HG03135 (cell line): ENCODE measurements at regions not wholly inside any gene's neighbourhood (a gene's known extent, or its start where the extent isn't known, plus 50 kb on each side); places are given as distances from the start of the nearest gene placed in this dataset.
"Not testable (repeated sequence)": the region's sequence is repeated elsewhere in the genome, so short reads cannot be mapped to it uniquely, and the experiment has no call there.

Experiments
- ATAC-seq: cut with Tn5 transposase; IDR thresholded peaks from one replicate; pipeline ENCODE4 v1.9.1; 2021; ENCODE audit warnings: mild to moderate bottlenecking, moderate library complexity; ENCODE audit not compliant: unreplicated experiment

DNA sequence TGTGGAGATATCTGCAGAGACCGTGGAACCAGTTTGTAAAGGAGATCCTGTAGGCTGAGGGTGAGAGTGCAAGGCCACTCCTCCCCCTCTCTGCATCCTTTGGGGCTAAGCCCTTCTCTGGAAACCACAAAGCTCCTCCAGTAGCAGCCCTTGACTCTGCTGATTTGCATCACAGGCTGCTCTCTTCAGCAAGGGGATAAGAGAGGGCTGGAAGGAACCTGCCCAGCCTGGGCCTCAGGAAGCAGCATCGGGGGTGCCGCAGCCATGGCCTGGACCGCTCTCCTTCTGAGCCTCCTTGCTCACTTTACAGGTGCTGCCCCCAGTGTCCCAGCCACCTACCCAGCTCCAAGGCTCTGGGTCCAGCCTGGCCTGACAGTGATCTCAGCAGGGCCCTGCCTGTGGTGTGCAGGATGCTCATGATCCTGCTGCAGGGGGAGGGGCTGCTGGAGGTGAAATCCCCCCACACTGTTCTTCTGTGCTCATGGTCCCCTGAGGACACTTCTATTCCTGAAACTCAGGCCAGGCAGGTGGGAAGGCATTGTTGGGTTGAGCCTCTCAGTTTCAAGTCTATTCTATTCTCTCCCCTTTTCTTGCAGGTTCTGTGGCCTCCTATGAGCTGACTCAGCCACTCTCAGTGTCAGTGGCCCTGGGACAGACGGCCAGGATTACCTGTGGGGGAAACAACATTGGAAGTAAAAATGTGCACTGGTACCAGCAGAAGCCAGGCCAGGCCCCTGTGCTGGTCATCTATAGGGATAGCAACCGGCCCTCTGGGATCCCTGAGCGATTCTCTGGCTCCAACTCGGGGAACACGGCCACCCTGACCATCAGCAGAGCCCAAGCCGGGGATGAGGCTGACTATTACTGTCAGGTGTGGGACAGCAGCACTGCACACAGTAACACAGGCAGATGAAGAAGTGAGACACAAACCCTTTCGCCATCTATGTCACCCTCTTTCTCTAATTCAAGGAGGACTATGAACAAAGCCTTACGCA, 68.5 kb upstream of the IGLL5 start:
- peak; percentile 65 for ATAC-seq

DNA sequence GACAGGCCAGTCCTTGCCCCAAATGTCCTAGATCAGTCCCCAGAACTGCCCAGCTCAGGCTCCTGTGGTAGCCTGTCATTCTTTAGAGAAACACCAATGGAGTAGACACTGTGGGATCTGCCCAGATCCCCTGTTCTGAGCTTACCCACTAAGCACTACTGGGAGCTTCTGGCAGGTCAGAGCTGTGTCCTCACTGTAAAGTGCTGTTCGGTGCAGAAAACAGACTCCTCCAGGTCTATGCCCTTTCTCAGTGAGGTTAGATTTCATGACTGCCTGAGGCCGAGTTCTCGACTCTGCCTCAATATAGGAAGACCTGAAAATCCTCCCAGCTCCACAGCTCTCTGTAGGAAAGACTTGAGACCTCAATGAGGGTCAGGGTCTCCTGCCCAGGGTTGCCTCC, 67.5 kb upstream of the IGLL5 start:
- ATAC-seq: no peak

- no peak for ATAC-seq
These were observed 67.0 kb upstream of the IGLL5 start for GRCh38 chr22:22820626-22821025.

- no peak for ATAC-seq
These were observed 66.3 kb upstream of the IGLL5 start for GRCh38 chr22:22821340-22821739.

GRCh38 chr22:22822106-22822505, 65.5 kb upstream of the IGLL5 start:
- no peak for ATAC-seq

DNA sequence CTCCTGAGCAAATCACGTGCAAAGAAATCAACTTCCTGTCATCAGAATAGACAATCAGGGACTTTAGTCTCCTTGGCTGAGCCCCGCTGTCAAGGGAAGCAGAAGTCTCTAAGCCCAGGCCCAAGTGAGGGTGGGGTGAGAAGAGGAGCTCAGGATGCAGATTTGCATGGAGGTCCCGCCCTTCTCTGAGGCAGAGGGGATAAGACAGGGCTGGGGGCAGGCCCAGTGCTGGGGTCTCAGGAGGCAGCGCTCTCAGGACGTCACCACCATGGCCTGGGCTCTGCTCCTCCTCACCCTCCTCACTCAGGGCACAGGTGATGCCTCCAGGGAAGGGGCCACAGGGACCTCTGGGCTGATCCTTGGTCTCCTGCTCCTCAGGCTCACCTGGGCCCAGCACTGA, 65.1 kb upstream of the IGLL5 start:
- ATAC-seq: not testable (repeated sequence)

DNA sequence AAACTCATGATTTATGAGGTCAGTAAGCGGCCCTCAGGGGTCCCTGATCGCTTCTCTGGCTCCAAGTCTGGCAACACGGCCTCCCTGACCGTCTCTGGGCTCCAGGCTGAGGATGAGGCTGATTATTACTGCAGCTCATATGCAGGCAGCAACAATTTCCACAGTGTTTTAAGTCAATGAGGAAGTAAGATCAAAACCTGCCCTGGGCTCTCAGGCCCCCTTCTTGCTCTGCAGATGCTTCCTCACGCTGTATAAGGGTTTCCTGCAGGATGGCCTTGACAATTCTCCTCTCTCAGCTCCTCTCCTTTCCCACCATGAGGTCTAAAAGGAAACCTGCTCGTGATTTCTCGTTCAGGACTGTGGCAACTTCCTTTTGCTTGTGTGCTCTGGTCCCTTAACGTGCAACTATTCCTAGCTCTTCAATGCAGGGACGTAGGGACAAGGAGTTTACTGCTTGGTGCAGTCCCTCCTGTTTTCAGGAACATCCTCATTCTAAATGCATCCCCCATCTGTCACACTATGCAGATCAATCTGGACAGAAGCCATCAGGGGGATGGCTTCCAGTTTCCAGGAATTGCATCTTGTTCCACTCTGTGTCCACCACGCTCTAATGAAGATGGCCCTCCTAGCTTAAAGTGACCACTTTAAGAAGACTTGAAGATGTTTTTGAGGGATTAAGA, 64.3 kb upstream of the IGLL5 start:
- no peak for ATAC-seq

DNA sequence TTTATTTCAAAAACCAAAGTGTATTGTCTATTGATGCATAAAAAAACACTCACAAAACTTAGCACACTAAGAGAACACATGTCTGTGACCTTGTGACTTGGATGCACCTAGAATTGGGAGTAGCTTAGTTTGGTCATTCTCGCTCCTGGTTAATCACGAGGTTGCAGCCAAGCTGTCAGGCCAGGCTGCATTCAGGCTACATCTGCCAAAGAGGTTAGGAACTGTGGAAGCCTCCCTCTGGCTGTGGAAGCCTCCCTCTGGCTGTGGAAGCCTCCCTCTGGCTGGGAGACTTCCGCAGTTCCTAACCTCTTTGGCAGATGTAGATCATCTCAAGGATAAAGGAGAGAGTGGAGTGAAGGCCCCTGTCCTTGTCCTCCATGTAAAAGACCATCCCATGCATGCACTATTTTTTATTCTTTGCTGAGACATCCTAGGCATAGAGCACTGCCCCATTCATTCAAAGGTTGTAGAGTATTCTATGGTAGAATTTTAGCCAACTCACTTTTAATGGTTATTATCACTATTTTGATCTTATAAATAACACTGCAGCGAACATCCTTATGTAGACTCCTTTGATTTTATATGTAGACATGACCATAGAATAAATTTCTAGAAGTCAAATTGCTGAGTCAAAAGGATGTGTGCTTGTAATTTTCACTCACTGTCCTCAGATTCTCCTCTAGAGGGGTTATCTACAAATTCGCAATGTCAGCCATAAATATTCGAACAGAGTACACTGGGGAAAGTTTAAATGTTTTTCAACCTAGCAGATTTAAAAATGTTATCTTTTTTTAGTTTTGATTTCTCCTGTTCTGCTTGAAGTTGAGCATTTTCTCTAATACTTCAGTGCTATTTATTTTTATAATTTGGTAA, 63.0 kb upstream of the IGLL5 start:
- ATAC-seq: no peak

DNA sequence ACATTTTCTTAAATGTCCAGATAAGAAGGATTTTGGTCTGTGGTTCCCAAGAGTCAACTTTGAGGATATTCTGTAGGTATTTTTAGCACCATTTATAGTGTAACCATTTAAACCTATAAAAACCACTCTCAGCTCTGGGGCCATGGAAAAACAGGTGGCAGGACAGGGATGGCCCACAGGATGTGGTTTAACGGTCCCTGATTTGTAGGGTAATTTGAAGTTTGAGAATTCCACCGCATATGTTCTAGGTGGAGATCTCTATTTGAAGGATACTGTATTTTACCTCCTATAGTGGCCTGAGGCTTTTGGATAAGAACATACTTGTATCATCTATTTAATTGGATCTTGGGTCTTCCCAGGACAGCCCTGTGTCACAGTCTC, 62.4 kb upstream of the IGLL5 start:
- no peak for ATAC-seq

DNA sequence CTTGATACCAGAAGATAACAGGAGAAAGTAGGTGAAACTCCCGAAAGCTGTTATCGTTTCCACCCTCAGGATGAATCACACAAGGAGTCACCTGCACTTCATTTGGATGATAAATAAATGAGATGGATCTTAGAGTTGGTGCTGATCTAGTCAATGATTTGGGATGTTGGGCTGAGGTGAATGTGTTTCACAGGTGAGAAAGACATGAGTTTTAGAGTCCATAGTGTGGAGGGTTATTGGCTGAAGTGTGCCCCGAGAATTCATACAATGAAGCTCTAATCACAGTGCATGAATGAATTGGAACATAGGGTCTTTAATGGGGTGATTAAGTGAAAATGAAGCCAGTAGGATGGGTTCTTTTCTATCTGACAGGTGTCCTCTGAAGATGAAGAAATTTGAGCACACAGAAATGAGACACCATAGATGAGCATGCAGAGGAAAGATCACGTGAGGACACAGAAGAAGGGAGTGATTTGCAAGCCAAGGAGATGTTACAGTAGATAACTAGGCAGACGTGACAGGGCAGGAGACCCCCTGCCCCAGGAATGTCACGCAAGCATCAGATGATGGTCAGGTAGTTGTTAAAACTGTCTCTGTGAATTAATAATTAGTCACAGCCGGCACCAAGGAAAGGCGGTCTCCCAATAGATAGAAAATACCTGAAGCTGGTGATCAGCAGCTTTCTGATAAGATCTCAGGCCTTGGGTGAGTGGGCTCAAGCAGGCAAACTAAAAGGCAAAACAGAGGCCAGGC, 60.3 kb upstream of the IGLL5 start:
- ATAC-seq: no peak

DNA sequence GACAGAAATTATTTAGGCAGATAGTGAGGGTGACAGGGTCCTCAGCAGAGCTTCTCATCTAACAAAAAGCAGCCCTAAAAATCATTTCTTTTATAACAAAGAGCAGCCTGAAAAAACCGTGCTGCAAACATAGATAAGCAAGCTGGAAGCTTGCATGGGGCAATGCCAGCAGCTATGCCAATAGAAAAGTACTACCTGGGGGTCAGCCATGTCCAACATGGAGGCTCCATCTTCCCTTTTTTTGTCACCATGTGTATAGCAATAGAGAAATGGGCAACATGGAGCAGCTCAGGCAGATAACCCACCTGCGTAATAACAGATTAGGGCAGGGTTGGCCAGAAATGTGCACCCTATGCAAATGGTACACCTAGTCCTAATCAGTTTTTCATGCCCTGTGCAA, 57.4 kb upstream of the IGLL5 start:
- no peak for ATAC-seq

DNA sequence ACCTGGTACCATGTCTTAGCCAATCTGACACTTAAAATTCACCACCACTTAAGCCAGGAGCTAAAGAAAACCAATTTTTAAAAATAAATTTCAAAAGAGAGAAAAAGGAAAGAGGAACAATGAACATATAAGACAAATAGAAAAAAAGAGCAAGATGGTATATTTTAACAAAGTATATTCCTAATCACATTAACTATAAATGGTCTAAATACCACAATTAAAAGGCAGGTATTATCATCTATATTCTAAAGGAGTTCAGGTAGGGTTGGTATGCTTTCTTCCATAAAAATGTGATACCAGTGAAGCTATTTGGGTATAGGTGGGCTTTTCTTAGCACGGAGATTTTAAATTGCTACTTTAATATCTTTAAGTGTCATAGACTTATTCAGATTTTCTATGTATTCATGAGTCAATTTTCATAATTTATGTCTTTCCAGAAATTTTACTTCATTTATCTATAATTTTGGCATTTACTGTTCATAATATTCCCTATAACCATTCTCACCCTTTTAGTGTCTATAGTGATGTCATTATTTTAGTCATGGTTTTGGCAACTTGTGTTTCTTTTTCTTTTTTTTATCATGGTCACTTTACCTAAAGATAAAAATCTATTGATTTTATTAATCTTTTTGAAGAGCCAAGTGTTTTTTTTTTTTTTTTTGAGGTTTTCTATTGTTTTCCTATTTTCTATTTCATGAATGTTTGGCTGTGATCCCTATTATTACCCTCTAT, 56.5 kb upstream of the IGLL5 start:
- no peak for ATAC-seq

GRCh38 chr22:22833059-22833458, 54.6 kb upstream of the IGLL5 start:
- no peak for ATAC-seq

DNA sequence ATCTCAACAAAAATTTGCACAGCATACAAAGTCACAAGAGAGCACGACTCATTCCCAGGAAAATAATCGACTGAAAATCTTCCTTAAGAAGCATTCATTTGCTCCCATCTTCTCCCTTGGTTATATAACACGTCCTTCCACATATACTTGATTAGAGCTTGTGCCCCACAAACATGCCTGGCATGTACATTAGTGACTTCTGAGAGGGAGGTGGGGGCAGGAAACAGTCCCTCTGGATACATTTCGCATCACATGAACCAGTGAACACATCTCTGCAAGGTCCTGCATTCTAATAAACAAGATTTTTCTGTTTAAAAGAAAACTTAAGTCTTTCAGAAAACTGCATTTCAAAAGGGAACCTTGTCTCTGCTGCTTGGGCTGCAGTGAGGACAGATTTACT, 54.1 kb upstream of the IGLL5 start:
- no peak for ATAC-seq

DNA sequence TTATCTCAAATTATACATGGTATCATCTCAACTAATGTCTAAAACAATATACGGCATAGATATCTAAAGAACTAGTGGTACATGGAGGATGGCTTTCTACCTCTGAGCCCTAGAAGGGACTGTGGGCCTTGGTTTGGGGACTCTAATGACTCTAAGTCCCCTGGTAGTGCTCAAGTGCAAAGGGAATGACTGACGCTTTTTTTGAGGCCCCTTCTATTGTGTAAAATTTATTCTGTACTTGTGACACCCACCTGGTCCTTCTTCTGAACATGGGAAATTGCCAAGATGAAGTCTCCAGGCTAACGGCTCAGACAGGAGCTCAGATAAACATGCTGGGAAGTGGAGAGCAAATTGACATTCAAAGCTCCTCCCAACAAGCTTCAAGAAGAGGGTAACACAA, 53.4 kb upstream of the IGLL5 start:
- no peak for ATAC-seq

DNA sequence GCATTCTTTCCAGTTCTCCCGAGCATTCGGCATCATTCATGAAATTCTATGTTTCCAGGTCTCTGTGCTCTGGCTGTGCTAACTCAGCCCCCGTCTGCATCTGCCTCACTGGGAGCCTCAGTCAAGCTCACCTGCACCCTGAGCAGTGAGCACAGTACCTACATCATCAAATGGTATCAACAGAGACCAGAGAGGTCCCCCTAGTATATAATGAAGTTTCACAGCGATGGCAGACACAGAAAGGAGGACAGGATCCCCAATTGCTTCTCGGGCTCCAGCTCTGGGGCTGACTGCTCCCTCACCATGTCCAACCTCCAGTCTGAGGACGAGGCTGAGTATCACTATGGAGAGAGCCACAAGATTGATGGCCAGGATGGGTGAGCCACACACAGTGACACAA, 52.8 kb upstream of the IGLL5 start:
- no peak for ATAC-seq

GRCh38 chr22:22835242-22835641, 52.4 kb upstream of the IGLL5 start:
- no peak for ATAC-seq

- no peak for ATAC-seq
These were observed 51.8 kb upstream of the IGLL5 start for GRCh38 chr22:22835771-22836291.

DNA sequence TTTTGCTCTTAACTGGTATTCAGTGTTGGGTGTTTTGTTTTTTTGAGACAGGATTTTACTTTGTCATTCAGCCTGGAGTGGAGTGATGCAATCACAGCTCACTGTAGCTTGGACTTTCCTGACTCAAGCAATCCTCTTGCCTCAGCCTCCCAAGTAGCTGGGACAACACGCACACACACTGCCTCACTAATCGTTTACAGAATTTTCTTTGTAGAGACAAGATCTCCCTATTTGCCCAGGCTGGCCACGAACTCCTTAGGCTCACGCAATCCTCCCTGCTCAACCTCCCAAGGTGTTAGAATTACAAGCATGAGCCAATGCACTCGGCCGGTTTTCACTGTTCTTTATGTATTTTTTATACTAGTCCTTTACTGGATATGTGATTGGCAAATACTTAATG, 51.0 kb upstream of the IGLL5 start:
- ATAC-seq: no peak
